CD1c-positive myeloid dendritic cell (primary cell): ENCODE measurements at regions not wholly inside any gene's neighbourhood (a gene's known extent, or its start where the extent isn't known, plus 50 kb on each side); places are given as distances from the start of the nearest gene placed in this dataset.

Experiments
- DNase-seq: peaks from one replicate; pipeline ENCODE4 v3.0.0-alpha.2; 2016; ENCODE audit errors: extremely low spot score

DNA sequence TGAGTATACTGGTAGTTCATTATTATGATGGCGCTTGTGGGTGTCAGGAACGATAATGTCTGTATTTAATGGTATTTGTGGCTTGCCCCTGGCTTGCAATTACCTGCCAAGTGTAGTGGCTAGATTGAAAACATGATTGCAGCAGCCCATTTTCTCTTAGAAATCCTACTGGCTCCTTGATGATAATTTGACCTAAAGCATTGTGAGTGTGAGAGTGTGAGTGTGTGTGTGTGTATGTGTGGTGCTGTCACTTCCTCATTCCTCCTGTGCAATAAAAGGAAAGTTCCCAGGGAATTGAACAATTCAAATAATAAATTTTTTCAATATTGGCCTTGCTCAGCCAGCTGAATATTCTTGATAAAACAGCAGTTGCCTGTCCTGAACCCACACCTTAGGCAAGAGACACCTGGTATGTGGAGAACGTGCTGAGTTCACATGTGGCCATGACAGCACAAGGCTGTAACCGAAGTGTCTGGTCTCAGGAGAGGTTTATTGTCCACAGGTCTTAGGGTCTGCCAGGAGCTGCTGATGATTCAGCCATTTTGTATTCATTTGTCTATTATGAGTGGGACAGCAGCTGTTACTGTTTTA is 193.3 kb downstream of the CD47 start:
- DNase-seq, result no peak

DNA sequence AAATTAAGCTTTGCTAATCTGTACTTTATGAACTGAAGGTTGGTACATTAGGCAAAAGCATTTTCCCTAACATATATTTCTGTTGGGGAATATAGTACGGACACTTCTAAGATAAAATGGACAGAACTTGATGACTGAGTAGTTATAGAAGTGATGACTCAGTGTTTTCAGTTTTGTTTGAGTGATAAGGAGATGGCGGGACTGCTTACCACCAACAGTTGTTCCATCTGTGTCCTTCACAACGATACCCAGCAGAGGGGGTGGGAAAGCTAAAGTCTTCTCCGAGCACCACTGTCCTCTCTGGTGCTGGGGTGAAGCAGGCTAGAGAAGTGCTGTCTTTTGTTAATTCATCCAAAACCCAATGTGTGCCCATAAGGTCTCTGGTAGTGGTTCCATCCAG is 195.8 kb downstream of the CD47 start:
- DNase-seq, result no peak

DNA sequence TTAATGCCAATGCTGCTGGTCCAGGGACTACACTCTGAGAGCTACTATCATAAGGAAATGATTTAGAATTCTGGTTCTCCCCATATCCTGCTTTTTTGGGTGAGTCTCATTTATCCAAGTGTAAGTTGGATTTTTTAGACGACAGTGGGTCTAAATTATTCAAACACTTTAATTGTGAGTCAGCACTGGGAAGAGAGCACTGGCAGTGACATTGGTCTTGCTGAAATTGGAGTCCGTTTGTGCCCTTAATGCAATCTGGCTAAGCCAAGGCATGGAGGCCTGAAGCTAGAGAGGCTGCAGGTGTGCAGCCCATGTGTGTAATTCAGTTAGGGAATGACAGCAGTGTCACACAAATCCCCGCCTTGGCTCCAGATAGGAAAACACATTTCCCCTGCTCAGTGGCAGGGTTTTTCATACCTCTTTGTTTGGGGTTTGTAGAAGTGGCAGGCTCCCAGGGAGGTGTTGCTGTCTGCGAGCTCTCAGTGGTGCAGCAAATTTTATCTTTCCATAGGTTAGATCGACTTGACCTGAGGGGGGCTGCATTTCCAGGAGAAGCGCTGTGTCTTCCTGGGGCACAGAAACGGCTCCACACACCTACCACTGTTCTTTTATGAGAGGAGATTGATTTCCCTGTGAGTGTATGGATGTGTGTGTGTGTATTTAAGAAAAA is 197.7 kb downstream of the CD47 start:
- no peak for DNase-seq

DNA sequence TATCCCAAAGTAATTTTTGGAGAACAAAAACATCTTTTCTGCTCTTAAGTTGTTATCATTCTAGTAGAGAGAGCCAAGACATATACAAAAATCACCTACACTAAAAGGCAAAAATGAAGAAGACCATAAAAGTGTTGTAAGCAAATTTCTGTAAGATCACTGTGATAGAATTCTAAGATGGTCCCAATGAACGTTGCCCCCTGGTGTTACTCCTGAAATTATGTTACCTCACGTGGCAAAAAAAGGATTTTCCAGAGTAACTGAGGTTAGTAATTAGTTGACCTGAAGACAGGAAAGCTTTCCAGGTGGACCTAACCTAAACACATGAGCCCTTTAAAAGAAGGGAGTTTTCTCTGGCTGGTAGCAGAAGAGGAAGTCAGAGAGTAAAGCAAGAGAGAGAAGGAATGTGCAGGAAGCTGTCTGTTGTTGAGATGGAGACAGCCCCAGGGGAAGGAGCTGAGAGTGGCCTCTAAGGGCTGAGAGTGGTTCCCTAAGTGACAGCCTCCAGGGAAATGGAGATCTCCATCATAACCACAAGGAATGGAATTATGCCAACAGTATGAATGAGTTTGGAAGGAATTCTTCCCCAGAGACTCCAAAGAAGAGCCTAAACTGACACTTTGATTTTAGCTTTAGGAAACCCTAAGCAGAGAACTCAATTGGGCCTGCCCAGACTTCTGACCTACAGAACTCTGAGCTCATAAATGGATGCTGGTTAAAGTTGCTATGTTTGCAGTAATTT is 205.9 kb downstream of the CD47 start:
- DNase-seq, result no peak

GRCh38 chr3:107884028-107884427 is 206.8 kb downstream of the CD47 start:
- DNase-seq, result no peak

GRCh38 chr3:107882881-107883280 is 207.9 kb downstream of the CD47 start:
- DNase-seq, result no peak

GRCh38 chr3:107882261-107882660 is 208.6 kb downstream of the CD47 start:
- no peak for DNase-seq

DNA sequence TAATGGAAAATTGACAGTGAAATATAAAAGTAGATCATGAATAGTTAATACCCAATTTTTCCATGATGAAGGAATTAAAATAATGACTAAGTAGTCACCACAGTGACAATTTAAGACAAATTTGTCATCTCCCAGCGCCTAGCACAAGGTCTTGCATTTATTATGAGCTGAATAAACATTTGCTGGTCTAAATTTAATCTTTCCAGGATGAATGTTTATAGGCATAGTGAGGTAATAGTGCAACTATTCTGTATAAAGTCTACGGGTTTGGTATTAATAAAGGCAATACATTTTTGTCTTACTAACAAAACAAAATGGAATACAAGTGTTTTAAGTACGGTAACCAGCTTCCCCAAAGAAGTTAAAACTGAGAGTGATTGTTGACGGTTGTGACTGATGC is 209.3 kb downstream of the CD47 start:
- DNase-seq, result no peak

GRCh38 chr3:107880702-107881101 is 210.1 kb downstream of the CD47 start:
- no peak for DNase-seq

DNA sequence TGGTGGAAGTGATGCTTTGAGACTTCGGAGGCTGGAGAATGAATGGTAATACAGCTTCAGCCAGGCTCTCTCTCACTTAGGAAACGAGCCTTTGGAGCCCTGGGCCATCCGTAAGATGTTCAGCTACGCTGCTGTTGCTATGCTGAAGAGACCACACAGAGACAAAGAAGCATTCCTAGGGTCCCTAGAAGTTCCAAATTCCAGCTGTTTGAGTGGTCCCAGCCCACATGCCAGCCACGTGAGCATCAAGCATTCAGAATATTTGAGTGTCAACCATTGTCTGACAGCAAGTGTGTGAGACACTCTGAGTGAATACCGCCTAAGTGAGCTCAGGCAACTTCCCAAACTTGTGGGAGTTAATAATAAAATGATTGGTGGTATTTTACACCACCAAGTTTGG is 212.9 kb downstream of the CD47 start:
- no peak for DNase-seq

DNA sequence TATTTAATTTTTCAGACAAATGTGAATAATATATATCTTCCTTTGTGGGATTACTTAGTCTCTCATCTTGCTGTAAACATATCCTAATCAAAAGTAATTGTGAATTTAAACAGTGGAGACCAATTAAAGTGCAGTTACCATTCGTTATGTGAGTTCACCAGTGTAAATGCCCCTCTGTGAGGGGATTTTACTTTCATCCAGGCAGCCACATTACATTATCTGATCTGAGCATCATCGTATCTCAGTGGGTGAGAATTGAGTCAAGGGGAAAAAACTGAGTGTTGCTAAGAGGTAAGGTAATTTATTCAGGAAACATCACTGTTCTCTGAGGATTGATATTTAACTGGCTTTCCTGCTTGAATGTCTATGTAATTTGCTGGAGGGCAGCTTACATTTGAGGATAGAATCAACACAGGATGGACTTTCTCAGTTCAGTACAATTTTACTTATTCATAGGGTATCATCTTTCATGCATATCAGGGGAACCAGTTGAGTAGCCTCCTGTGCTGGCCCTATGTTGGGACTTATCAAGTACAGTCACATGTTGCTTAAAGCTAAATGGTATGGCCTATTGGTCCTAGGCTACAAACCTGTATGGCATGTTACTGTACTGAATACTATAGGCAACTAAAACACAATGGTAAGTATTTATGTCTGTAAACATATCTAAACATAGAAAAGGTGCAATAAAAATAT is 219.7 kb downstream of the CD47 start:
- no peak for DNase-seq

DNA sequence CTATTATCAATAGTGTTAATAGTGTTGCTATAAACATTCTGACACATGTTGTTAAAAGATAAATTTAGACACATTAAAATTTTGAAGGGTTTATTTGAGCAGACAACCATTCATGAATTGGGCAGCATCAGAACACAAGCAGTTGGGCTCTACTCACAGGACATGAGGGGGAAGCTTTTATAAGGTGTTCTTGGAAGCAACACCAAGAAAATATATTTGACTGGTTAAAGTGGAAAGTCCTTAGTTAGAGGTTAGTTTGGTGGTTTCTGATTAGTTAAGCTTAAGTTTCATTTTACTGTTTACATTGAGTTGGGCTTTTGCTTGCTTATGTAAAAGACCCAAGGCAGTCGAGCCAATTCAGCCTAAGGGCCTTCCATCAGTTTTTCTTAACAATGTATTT is 220.7 kb downstream of the CD47 start:
- no peak for DNase-seq

DNA sequence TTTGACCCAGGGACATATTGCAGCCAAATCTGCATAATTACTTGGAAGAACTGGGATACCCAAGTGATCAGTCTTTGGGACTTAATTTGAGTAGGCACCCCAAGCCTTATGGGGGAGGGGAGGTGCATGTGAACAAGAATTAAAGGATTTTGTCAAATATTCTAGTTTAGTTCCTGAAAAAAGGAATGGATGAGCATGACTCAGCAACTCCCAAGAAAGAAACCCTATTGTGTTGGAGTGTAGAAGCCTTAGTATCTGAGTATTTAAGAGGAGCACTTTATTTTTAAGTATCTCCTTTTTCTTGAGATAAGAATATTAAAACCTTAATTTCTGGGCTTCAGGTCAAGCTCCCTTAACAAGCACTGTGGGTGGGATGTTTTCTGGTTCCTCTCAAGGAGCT is 222.4 kb downstream of the CD47 start:
- DNase-seq, result no peak

DNA sequence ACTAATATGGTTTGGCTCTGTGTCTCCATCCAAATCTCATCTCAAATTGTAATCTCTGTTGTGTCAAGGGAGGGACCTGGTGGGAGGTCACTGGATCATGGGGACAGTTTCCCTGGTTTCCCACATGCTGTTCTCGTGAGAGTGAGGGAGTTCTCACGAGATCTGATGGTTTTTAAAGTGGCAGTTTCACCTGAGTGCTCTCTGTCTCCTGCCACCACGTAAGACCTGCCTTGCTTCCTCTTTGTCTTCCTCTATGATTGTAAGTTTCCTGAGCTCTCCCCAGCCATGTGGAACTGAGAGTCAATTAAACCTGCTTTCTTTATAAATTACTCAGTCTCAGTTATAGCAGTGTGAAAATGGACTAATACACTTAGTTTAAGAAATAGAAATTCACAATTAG is 228.9 kb downstream of the CD47 start:
- DNase-seq, result no peak

DNA sequence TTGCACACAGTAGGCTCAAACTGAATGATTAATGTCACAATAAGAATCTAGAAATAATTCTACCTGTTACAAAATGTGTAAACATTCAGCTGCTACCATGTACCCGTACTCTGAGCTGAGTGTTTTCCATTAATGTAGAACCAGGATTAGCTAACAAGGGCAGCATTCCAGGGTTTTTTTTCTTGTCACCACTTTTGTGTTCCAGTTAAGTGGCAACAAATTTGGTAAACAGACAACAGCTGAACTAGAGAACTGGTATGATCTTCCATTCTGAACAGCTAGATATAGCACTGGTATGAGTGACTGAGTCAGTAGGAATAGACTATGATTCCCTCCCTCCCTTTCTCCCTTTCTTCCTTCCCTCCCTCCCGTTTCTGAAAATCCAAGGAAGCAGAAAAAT is 229.4 kb downstream of the CD47 start:
- DNase-seq, result no peak
